MM.1S (cell line): ENCODE measurements at regions not wholly inside any gene's neighbourhood (a gene's known extent, or its start where the extent isn't known, plus 50 kb on each side); places are given as distances from the start of the nearest gene placed in this dataset.
"Not testable (repeated sequence)": the region's sequence is repeated elsewhere in the genome, so short reads cannot be mapped to it uniquely, and the experiment has no call there.

Experiments used
- CTCF ChIP-seq: fragments of 300-600 bp; sonication (generic); IDR thresholded peaks from 2 replicates; pipeline ENCODE4 v1.5.1; 2016; ENCODE audit warnings: antibody characterized with exemption, low read length, mixed read lengths
- EZH2 ChIP-seq: fragments of 300-600 bp; sonication (generic); optimal IDR thresholded peaks from 2 replicates; pipeline ENCODE3; 2017; ENCODE audit warnings: low read depth, mild to moderate bottlenecking, antibody characterized with exemption, low read length, mixed read lengths
- EZH2phosphoT487 ChIP-seq: fragments of 300-600 bp; sonication (generic); IDR thresholded peaks from 2 replicates; pipeline ENCODE4 v1.6.1; 2018; ENCODE audit warnings: antibody characterized with exemption, low read length

- not testable (repeated sequence) for TF ChIP-seq EZH2, EZH2phosphoT487, CTCF
These were observed 153.0 kb downstream of the TFAP2C start for GRCh38 chr20:56781987-56782560.
